ENCODE measurements at regions not wholly inside any gene's neighbourhood (a gene's known extent, or its start where the extent isn't known, plus 50 kb on each side); places are given as distances from the start of the nearest gene placed in this dataset.

GRCh38 chr2:142723236-142723635 is 154.2 kb upstream of the KYNU start (continued):
- TF ChIP-seq USF1 (IDR thresholded peaks at IDR 0.05; ENCODE audit: borderline replicate concordance, low read depth) (no peak), SMC3 (IDR thresholded peaks at IDR 0.05; ENCODE audit: low read depth, low read length) (no peak), PBX3 (IDR thresholded peaks at IDR 0.05) (no peak), TAF1 (IDR thresholded peaks at IDR 0.05; ENCODE audit: borderline replicate concordance, low read depth, low read length) (no peak), JUND (IDR thresholded peaks at IDR 0.05) (no peak)

GRCh38 chr2:142722569-142722968 is 154.9 kb upstream of the KYNU start:
- Histone ChIP-seq H3K9me3 (no peaks in the 10 kb centered on the region), H3K27ac (ENCODE audit: low read depth in 2 of 2, low read length in 1 of 2) (no peak overlapping the region), H4K20me1 (ENCODE audit: insufficient read depth) (no peaks in the 10 kb centered on the region), H3K27me3 (ENCODE audit: insufficient read depth) (no peaks in the 10 kb centered on the region), H3K9ac (no peak overlapping the region), H3K4me2 (no peak overlapping the region), H3K9me2 (no peaks in the 10 kb centered on the region), H2AFZ (ENCODE audit: low read depth) (no peak overlapping the region), H3K4me3 (ENCODE audit: low read depth in 2 of 2, low read length in 1 of 2) (no peak overlapping the region), H3F3A (replicated peaks; ENCODE audit: insufficient read depth) (no peaks in the 10 kb centered on the region), H3K4me1 (ENCODE audit: control insufficient read depth in 1 of 2, insufficient read depth in 2 of 2, low read depth in 1 of 2, low read length in 1 of 2) (no peaks in the 10 kb centered on the region), H3K36me3 (replicated peaks in 1 of 2; ENCODE audit: control insufficient read depth in 1 of 2, insufficient read depth in 2 of 2, low read length in 1 of 2) (no peaks in the 10 kb centered on the region), H3K79me2 (ENCODE audit: insufficient read depth) (no peaks in the 10 kb centered on the region; the same call in 1 of the 2 replicates)
- DNase-seq, result no peak
- ChIA-PET POLR2A (no interaction called here), CTCF (no interaction called here)
- TF ChIP-seq ELF1 (IDR thresholded peaks at IDR 0.05) (no peak), MAX (IDR thresholded peaks at IDR 0.05; ENCODE audit: low read depth) (no peak), GATA2 (CRISPR knock-in tag; IDR thresholded peaks at IDR 0.05) (no peak), CHD2 (IDR thresholded peaks at IDR 0.05; ENCODE audit: low read length, partially characterized antibody) (no peak), TAF1 (IDR thresholded peaks at IDR 0.05; ENCODE audit: borderline replicate concordance, low read depth, low read length) (no peak), RXRA (IDR thresholded peaks at IDR 0.05; ENCODE audit: borderline replicate concordance, low read depth) (no peak), CTCF (IDR thresholded peaks at IDR 0.05) (no peak), ZBTB33 (IDR thresholded peaks at IDR 0.05; ENCODE audit: borderline replicate concordance, low read depth) (no peak), EP300 (IDR thresholded peaks at IDR 0.05; ENCODE audit: borderline replicate concordance in 1 of 2, low read depth in 1 of 2, low read length in 1 of 2) (no peak), RFX5 (IDR thresholded peaks at IDR 0.05; ENCODE audit: low read length) (no peak), TCF12 (IDR thresholded peaks at IDR 0.05) (no peak), USF1 (IDR thresholded peaks at IDR 0.05; ENCODE audit: borderline replicate concordance, low read depth) (no peak), MEF2A (IDR thresholded peaks at IDR 0.05; ENCODE audit: borderline replicate concordance, low read depth) (no peak), FOXJ3 (CRISPR knock-in tag; IDR thresholded peaks at IDR 0.05) (no peak), USF2 (IDR thresholded peaks at IDR 0.05; ENCODE audit: borderline replicate concordance, low read depth, low read length) (no peak), NFIC (IDR thresholded peaks at IDR 0.05; ENCODE audit: borderline replicate concordance) (no peak)
